DMS53 treated with DMSO at 0.1 percent for 48 hours (cell line): ENCODE measurements at regions not wholly inside any gene's neighbourhood (a gene's known extent, or its start where the extent isn't known, plus 50 kb on each side); places are given as distances from the start of the nearest gene placed in this dataset.

ENCODE experiments used
- DNase-seq: peaks from one replicate; lab custom pipeline; 2025; ENCODE audit not compliant: unreplicated experiment; lab: John Stamatoyannopoulos, UW

- DNase-seq: no peak
Measured at GRCh38 chr1:162924179-162924578, 63.2 kb upstream of the CCDC190 start.

GRCh38 chr1:162922201-162922600 is 61.2 kb upstream of the CCDC190 start:
- DNase-seq: no peak

- no peak for DNase-seq
Measured at GRCh38 chr1:162921311-162921710, 60.3 kb upstream of the CCDC190 start.

- DNase-seq: no peak
Measured at GRCh38 chr1:162919034-162919433, 58.1 kb upstream of the CCDC190 start.

GRCh38 chr1:162918151-162918754 is 57.3 kb upstream of the CCDC190 start:
- DNase-seq: no peak

- no peak for DNase-seq
Measured at GRCh38 chr1:162916821-162917613, 56.0 kb upstream of the CCDC190 start.

- no peak for DNase-seq
Measured at GRCh38 chr1:162916407-162916806, 55.4 kb upstream of the CCDC190 start.

- DNase-seq: no peak
Measured at GRCh38 chr1:162914601-162915000, 53.6 kb upstream of the CCDC190 start.

- no peak for DNase-seq
Measured at GRCh38 chr1:162913345-162913744, 52.4 kb upstream of the CCDC190 start.

GRCh38 chr1:162912061-162912667 is 51.2 kb upstream of the CCDC190 start:
- peak; percentile 14 for DNase-seq
